SU-DHL-6 (cell line): ENCODE measurements at regions not wholly inside any gene's neighbourhood (a gene's known extent, or its start where the extent isn't known, plus 50 kb on each side); places are given as distances from the start of the nearest gene placed in this dataset.

ENCODE experiments used
- H2AFZ ChIP-seq: fragments of 200-600 bp; sonication (generic); 2 replicates; pipeline ENCODE4 v1.6.1; 2014; ENCODE audit warnings: low read depth, mild to moderate bottlenecking, moderate library complexity, mixed read lengths, antibody characterized with exemption, low read length; ENCODE audit not compliant: severe bottlenecking
- H3F3A ChIP-seq: fragments of 200-600 bp; shearing (Covaris generic); 2 replicates; pipeline ENCODE4 v1.6.0; 2016; ENCODE audit warnings: antibody characterized with exemption, mild to moderate bottlenecking; ENCODE audit not compliant: insufficient read depth
- H3K27ac ChIP-seq: fragments of 200-600 bp; sonication (generic); 2 replicates; pipeline ENCODE4 v1.5.1; 2016; ENCODE audit warnings: low read depth, mild to moderate bottlenecking, low read length, moderate library complexity, mixed read lengths
- H3K27me3 ChIP-seq: fragments of 200-600 bp; sonication (generic), shearing (Covaris generic); 2 replicates; pipeline ENCODE4 v1.6.0; 2014; ENCODE audit warnings: mild to moderate bottlenecking, low read length
- H3K36me3 ChIP-seq: fragments of 200-600 bp; sonication (generic); 2 replicates; pipeline ENCODE4 v1.6.1; 2014; ENCODE audit warnings: mild to moderate bottlenecking, low read length, mixed read lengths
- H3K4me2 ChIP-seq: fragments of 300-600, 200-600 bp; shearing (Covaris generic), sonication (generic); 2 replicates; pipeline ENCODE4 v1.6.0; 2014; ENCODE audit warnings: low read length, low read depth, mild to moderate bottlenecking; ENCODE audit not compliant: poor library complexity, severe bottlenecking
- H3K4me3 ChIP-seq: fragments of 200-600 bp; sonication (generic); 2 replicates; pipeline ENCODE4 v1.5.1; 2014; ENCODE audit warnings: antibody characterized with exemption, low read length, mild to moderate bottlenecking, mixed read lengths; ENCODE audit not compliant: insufficient read depth, poor library complexity, severe bottlenecking
- H3K79me2 ChIP-seq: fragments of 200-600 bp; sonication (generic); 2 replicates; pipeline ENCODE4 v1.6.1; 2014; ENCODE audit warnings: mild to moderate bottlenecking, low read length, moderate library complexity; ENCODE audit not compliant: insufficient read depth
- H3K9ac ChIP-seq: fragments of 200-600 bp; sonication (generic); 2 replicates; pipeline ENCODE4 v1.7.0; 2014; ENCODE audit warnings: mild to moderate bottlenecking, low read length
- H3K9me2 ChIP-seq: fragments of 200-600 bp; sonication (generic); replicated peaks from 2 replicates; pipeline ENCODE4 v1.6.1; 2014; ENCODE audit warnings: low read length; ENCODE audit not compliant: insufficient read depth
- H3K9me3 ChIP-seq: fragments of 200-600 bp; sonication (generic); 2 replicates; pipeline ENCODE4 v1.6.1; 2014; ENCODE audit warnings: low read length, mixed read lengths; ENCODE audit not compliant: insufficient read depth
- H4K20me1 ChIP-seq: fragments of 200-600 bp; sonication (generic); 2 replicates; pipeline ENCODE4 v1.6.1; 2014; ENCODE audit warnings: low read depth, mild to moderate bottlenecking, antibody characterized with exemption, low read length, moderate library complexity, mixed read lengths
- EZH2phosphoT487 ChIP-seq: fragments of 200-600 bp; sonication (generic), shearing (Covaris generic); conservative IDR thresholded peaks from 2 replicates; pipeline ENCODE4 v1.6.1; 2018; ENCODE audit warnings: mild to moderate bottlenecking, antibody characterized with exemption, low read length, moderate library complexity, mixed read lengths
- TF ChIP-seq, protein P1 (sequence below): fragments of 200-600 bp; sonication (generic); IDR thresholded peaks from one replicate; pipeline ENCODE4 v1.5.1; 2017; ENCODE audit warnings: antibody characterized with exemption, mild to moderate bottlenecking, low read length, moderate library complexity; ENCODE audit not compliant: insufficient read depth, poor library complexity, severe bottlenecking

DNA sequence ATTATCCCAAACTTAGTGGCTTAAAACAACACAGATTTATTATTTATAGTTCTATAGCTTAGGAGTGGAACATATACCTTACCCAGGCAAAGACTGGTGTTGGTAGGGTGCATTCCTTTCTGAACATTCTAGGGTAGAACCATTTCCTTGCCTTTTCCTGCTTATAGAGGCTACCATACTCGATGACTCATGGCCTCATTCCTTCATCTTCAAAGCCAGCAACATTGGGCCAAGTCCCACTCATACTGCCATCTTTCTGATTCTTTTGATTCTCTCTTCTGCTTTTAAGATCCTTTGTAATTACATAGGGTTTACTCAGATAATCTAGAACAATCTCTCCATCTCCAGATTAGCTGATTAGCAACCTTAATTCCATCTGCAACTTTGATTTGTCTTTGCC is 452.7 kb upstream of the KLF4 start:
- Histone ChIP-seq H3K9me2 (no peaks in the 10 kb centered on the region), H3K36me3 (no peaks in the 10 kb centered on the region), H3F3A (no peaks in the 10 kb centered on the region), H3K27me3 (no peaks in the 10 kb centered on the region), H3K79me2 (no peaks in the 10 kb centered on the region), H3K4me3 (no peak overlapping the region), H3K27ac (no peak overlapping the region), H2AFZ (peak overlapping the region; percentile 6), H3K9me3 (no peaks in the 10 kb centered on the region), H3K4me2 (no peak overlapping the region), H3K9ac (no peak overlapping the region), H4K20me1 (no peaks in the 10 kb centered on the region)
- TF ChIP-seq, protein P1, sequence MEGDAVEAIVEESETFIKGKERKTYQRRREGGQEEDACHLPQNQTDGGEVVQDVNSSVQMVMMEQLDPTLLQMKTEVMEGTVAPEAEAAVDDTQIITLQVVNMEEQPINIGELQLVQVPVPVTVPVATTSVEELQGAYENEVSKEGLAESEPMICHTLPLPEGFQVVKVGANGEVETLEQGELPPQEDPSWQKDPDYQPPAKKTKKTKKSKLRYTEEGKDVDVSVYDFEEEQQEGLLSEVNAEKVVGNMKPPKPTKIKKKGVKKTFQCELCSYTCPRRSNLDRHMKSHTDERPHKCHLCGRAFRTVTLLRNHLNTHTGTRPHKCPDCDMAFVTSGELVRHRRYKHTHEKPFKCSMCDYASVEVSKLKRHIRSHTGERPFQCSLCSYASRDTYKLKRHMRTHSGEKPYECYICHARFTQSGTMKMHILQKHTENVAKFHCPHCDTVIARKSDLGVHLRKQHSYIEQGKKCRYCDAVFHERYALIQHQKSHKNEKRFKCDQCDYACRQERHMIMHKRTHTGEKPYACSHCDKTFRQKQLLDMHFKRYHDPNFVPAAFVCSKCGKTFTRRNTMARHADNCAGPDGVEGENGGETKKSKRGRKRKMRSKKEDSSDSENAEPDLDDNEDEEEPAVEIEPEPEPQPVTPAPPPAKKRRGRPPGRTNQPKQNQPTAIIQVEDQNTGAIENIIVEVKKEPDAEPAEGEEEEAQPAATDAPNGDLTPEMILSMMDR, result no peak
- TF ChIP-seq EZH2phosphoT487, result no peak

DNA sequence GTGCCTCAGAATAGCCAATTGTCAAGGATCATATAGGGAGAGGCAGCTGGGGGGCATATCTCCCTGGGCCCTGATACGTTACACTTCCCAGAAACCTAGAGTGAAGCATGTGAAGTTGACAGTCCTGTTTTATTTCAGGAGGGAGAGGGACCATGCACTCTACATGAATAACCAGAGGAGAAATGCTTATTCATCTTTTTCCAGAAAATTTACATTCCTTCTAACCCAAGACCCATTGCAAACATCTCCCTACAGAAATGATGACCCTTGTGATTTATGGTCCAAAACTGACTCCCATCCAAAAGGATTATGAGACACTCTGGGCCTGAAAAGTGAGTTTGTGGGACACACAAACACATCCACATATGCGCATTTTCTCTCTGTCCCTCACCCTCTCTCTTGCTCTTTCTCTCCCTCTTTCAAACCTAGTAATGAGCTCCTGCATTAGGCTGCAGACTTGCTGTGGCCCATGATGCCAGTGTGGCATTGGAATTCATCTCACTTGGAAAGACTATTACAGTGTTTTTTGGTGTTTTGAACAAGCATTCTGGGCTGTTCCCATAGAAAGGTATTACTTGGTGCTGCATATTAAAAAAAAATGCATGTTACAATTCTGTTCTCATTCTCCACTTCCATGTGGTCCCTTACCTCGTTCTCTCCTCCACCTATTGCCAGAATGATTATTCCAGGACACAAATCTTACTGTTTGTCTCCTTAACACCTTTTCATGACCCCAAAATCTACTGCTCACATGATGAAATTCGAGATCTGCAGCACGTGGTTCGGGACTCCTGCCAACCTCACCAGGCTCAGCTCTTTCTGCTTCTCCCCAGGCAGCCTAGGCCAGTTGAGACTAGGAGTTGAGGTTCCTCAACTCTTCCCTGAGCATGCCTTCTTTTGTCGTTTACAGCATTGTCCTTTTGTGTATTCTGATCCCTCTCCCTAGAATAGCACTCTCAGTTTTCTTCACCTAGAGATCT is 451.3 kb upstream of the KLF4 start:
- Histone ChIP-seq H3K9me3 (no peaks in the 10 kb centered on the region), H2AFZ (no peak overlapping the region), H3K27me3 (no peaks in the 10 kb centered on the region), H3K4me3 (no peak overlapping the region), H3K9me2 (no peaks in the 10 kb centered on the region), H3F3A (no peaks in the 10 kb centered on the region), H3K4me2 (no peak overlapping the region), H3K27ac (no peak overlapping the region), H3K9ac (no peak overlapping the region), H3K79me2 (no peaks in the 10 kb centered on the region), H4K20me1 (no peaks in the 10 kb centered on the region), H3K36me3 (no peaks in the 10 kb centered on the region)
- no peak for TF ChIP-seq EZH2phosphoT487
- TF ChIP-seq, protein P1, result no peak

DNA sequence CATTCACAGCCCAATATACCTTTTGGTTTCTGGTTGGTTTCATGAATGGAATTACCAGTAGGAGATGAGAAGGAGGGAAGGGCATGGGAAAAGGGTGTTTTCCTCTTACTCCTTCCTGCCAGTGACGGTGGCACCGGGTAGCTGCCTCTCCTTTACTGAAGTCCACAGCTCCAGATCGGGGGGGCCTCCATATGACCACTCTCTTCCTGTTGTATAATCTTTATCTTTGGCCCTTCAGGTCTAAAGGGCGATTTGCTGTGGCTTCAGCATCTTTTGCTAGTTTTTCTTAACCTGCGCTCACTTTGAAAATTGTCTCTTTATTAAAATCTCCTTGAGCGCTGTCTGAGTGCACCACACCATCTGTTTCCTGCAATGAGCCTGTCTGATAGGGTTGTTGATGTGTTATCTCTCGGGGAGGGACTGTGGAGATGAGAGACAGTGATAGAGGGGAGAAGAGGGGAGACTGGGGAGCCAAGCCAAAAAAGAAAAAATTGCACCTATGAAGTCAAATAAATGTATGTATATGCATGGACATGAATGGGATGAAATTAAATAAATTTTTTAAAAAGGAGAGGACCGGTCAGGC is 449.3 kb upstream of the KLF4 start:
- Histone ChIP-seq H4K20me1 (no peaks in the 10 kb centered on the region), H3K9ac (no peak overlapping the region), H3K9me3 (no peaks in the 10 kb centered on the region), H3K36me3 (no peaks in the 10 kb centered on the region), H3K4me3 (no peak overlapping the region), H3K27me3 (no peaks in the 10 kb centered on the region), H3F3A (no peaks in the 10 kb centered on the region), H2AFZ (no peak overlapping the region), H3K79me2 (no peaks in the 10 kb centered on the region), H3K4me2 (no peak overlapping the region), H3K9me2 (no peaks in the 10 kb centered on the region; the same call in 1 of the 2 replicates), H3K27ac (no peak overlapping the region)
- TF ChIP-seq, protein P1, result no peak
- TF ChIP-seq EZH2phosphoT487, result no peak
